Skin epidermis (tissue), 12 donors: ENCODE measurements at regions not wholly inside any gene's neighbourhood (a gene's known extent, or its start where the extent isn't known, plus 50 kb on each side); places are given as distances from the start of the nearest gene placed in this dataset.
"Not testable (repeated sequence)": the region's sequence is repeated elsewhere in the genome, so short reads cannot be mapped to it uniquely, and the experiment has no call there.

Source experiments
- H3K27ac ChIP-seq, 21 experiments: fragments of 200-600 bp; sonication (generic) in 11 of 21; one replicate each; pipeline ENCODE4 v1.5.0; 2020; ENCODE audit warnings: mild to moderate bottlenecking in 3 of 21, inconsistent platforms in 2 of 21, moderate library complexity in 2 of 21
- H3K4me3 ChIP-seq, 7 experiments: fragments of 200-600 bp; sonication (generic) in 2 of 7; one replicate each; pipeline ENCODE4 v1.5.0; 2020; ENCODE audit warnings: inconsistent platforms in 2 of 7, mild to moderate bottlenecking in 2 of 7, moderate library complexity in 1 of 7

- Histone ChIP-seq H3K4me3 (no peak overlapping the region), H3K27ac (no peak overlapping the region)
Observed at GRCh38 chr18:60228609-60229595, 143.7 kb downstream of the MC4R start.

- no peak overlapping the region for H3K27ac ChIP-seq
- H3K4me3 ChIP-seq: no peak overlapping the region
Observed at GRCh38 chr18:60215432-60215831, 157.1 kb downstream of the MC4R start.

- no peak overlapping the region for H3K4me3 ChIP-seq
Observed at GRCh38 chr18:60209042-60209441, 163.5 kb downstream of the MC4R start.

GRCh38 chr18:60202708-60203107, 169.9 kb downstream of the MC4R start:
- H3K27ac ChIP-seq: no peak overlapping the region
- H3K4me3 ChIP-seq: no peak overlapping the region

More at GRCh38 chr18:60209042-60209441, 163.5 kb downstream of the MC4R start:
- no peak overlapping the region for H3K27ac ChIP-seq

- H3K27ac ChIP-seq: no peak overlapping the region
- no peak overlapping the region for H3K4me3 ChIP-seq
Observed at GRCh38 chr18:60200558-60200957, 172.0 kb downstream of the MC4R start.

- Histone ChIP-seq H3K27ac (no peak overlapping the region), H3K4me3 (no peak overlapping the region)
Observed at GRCh38 chr18:60199505-60199904, 173.1 kb downstream of the MC4R start.

GRCh38 chr18:60197671-60198462, 174.7 kb downstream of the MC4R start:
- no peak overlapping the region for H3K27ac ChIP-seq
- H3K4me3 ChIP-seq: no peak overlapping the region

- H3K27ac ChIP-seq: no peak overlapping the region
- no peak overlapping the region for H3K4me3 ChIP-seq
Observed at GRCh38 chr18:60196836-60197606, 175.6 kb downstream of the MC4R start.

- Histone ChIP-seq H3K4me3 (no peak overlapping the region), H3K27ac (no peak overlapping the region)
Observed at GRCh38 chr18:60193780-60194179, 178.8 kb downstream of the MC4R start.

GRCh38 chr18:60191926-60192325, 180.6 kb downstream of the MC4R start:
- Histone ChIP-seq H3K27ac (no peak overlapping the region), H3K4me3 (no peak overlapping the region)

- H3K4me3 ChIP-seq: no peak overlapping the region
- no peak overlapping the region for H3K27ac ChIP-seq
Observed at GRCh38 chr18:60189856-60190255, 182.7 kb downstream of the MC4R start.

- no peak overlapping the region for H3K27ac ChIP-seq
- H3K4me3 ChIP-seq: no peak overlapping the region
Observed at GRCh38 chr18:60188958-60189357, 183.6 kb downstream of the MC4R start.

GRCh38 chr18:60182223-60182622, 190.4 kb downstream of the MC4R start:
- H3K27ac ChIP-seq: no peak overlapping the region
- H3K4me3 ChIP-seq: no peak overlapping the region

- no peak overlapping the region for H3K4me3 ChIP-seq
- H3K27ac ChIP-seq: no peak overlapping the region
Observed at GRCh38 chr18:60180671-60181070, 191.9 kb downstream of the MC4R start.

GRCh38 chr18:60178224-60178623, 194.4 kb downstream of the MC4R start:
- not testable (repeated sequence) for H3K4me3 ChIP-seq, H3K27ac ChIP-seq

- no peak overlapping the region for H3K27ac ChIP-seq
Observed at GRCh38 chr18:60176259-60176658, 196.3 kb downstream of the MC4R start.

GRCh38 chr18:60174832-60175231, 197.7 kb downstream of the MC4R start:
- Histone ChIP-seq H3K27ac (no peak overlapping the region), H3K4me3 (no peak overlapping the region)

More at GRCh38 chr18:60176259-60176658, 196.3 kb downstream of the MC4R start:
- H3K4me3 ChIP-seq: no peak overlapping the region

GRCh38 chr18:60172030-60172429, 200.5 kb downstream of the MC4R start:
- Histone ChIP-seq H3K4me3 (no peak overlapping the region), H3K27ac (no peak overlapping the region)

GRCh38 chr18:60163622-60164021, 209.0 kb downstream of the MC4R start:
- Histone ChIP-seq H3K27ac (no peak overlapping the region), H3K4me3 (no peak overlapping the region)

- H3K4me3 ChIP-seq: no peak overlapping the region
- no peak overlapping the region for H3K27ac ChIP-seq
Observed at GRCh38 chr18:60162388-60162787, 210.2 kb downstream of the MC4R start.
